HT-29 (cell line): ENCODE measurements at regions not wholly inside any gene's neighbourhood (a gene's known extent, or its start where the extent isn't known, plus 50 kb on each side); places are given as distances from the start of the nearest gene placed in this dataset.

Experiments
- DNase-seq: peaks from one replicate; pipeline ENCODE4 v3.0.0-alpha.2; 2015; ENCODE audit warnings: low spot score

DNA sequence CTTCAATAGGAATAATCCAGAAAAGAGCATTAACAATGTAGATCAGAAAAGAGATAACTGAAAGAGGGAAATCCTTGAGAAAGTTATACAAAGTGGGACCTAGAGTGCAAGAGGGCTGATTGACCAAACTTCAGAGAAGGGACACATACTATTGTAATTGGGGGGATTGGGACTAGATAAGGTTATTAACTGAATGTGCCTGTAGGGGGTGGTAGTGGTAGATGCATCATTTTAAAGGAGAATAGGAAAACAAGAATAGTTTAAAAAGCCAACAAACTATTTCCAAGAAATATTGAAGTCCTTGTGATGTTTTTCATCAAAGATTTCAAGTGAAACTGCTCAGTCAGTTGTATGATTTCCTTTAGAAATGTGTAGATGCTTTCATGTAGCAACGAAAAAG lies 468.5 kb downstream of the TAF11L14 start:
- DNase-seq, result no peak

- no peak for DNase-seq
Measured at GRCh38 chr5:18105449-18105848, 471.2 kb downstream of the TAF11L14 start.

DNA sequence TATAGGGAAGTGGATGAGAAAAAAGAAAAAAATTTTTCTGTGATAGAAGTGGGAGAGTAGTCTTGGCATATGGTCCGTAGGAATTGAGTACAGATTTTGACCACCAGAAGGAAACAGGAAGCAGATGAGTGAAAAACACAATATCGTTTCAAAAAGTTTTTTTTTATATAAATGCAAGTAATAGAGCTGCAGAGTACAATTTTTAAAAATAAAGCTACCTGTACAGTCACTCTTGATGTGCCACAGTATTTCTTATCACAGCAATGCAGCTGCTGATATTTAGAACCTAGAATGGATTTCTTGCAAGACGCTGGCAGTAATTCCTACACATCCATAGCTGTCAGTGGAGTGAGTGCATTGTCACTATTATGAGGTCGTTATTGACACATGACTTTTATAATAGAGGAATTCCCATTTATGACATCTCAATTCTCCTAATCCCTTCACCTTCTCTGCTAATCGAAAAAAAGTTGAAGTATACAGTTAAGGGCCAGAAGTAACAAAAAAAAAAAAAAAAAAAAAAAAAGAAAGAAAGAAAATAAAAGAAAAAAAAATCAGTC lies 477.7 kb downstream of the TAF11L14 start:
- DNase-seq, result no peak

GRCh38 chr5:18113721-18114120 lies 479.5 kb downstream of the TAF11L14 start:
- no peak for DNase-seq

GRCh38 chr5:18114151-18114757 lies 480.0 kb downstream of the TAF11L14 start:
- DNase-seq, result no peak

DNA sequence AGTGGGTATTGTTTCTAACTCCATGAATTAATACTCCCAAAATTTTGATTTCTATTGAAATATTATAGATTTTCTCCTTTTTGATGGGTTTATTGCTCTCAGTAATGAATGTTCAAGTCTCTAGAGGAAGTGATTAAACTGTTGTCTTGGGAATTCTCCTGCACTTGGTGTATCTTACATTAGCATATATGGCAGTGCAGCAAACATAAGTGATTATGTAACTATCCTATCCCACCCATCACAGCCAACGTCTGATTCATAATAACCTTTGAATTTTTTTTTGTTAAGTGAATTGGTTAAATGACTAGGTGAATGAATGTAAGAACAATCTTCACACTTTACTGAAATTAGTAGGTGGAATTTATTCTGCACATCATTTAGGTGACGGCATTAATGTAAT lies 483.7 kb downstream of the TAF11L14 start:
- no peak for DNase-seq

- no peak for DNase-seq
Measured at GRCh38 chr5:18119156-18119785, 485.0 kb downstream of the TAF11L14 start.

DNA sequence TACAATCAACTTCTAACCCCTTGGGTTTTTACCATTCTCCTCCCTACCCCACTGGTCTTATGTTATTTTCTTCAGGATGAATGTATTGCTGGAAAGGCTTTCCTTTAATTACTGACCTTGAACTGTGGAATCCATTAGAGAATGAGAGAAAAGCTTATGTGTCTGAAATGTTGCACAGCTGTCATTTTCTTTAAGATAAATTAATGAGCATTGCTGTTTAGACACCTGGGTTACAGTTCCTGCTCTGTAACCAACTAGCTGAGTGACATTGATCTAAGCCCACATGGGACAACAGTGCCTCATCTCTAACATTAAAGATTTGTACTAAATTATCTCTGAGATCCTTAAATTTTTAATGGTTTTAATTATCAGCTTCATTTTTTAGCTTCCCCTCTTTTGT lies 507.0 kb downstream of the TAF11L14 start:
- no peak for DNase-seq

DNA sequence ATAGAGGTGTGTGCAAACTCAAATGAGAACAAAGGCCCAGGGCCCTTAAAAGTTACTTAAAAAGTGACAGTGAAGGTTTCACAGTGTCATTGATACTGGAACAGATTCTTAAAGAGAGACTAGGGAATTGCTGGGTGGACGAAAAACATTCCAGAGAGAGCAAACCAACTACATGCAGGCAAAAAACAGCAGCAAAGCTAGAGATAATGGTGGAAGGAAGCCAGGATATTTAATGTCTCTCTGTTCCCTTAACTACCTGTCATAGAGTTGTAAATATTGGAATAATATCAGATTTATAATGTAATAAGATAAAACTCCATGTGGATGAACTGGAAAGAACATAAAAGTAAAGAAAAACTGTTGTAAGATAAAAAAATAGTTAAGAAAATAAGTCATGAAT lies 508.6 kb downstream of the TAF11L14 start:
- DNase-seq, result no peak

DNA sequence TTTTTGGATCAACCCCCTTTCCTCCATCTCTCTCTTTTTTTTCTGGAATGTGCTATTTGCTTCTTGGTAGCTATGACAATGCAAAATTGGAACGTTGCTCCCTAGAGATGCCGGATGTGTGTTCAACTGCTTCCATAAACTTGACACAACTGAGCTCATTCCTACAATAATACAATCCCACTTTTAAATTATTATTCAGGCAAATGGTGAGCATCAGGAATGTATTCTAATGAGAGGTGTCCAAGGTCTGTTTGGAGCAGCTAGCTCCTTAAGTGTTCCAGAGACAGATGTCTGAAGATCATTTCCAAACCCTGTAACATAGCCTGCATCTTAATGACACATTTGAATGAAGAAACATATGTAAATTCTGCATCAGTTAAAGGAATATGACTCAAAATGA lies 518.4 kb downstream of the TAF11L14 start:
- no peak for DNase-seq

- no peak for DNase-seq
Measured at GRCh38 chr5:18158166-18158565, 523.9 kb downstream of the TAF11L14 start.

GRCh38 chr5:18159331-18159730 lies 525.1 kb downstream of the TAF11L14 start:
- DNase-seq, result no peak

DNA sequence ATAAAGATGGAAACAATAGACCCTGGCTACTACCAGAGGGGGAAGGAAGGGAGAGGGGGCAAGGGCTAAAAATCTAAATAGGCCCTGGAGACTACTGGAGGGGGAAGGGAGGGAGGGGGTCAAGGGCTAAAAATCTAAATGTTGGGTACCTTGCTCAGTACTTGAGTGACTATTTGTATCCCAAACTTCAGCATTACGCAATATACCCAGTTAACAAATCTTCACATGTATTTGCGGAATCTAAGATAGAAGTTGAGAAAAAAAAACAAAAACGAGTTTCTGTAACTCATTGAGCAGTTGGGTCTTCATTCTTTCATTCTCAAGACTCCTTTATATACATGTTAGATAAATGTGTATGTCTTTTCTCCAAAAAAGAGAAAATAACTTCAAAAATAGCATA lies 537.4 kb downstream of the TAF11L14 start:
- no peak for DNase-seq

GRCh38 chr5:18179579-18179978 lies 545.3 kb downstream of the TAF11L14 start:
- DNase-seq, result no peak

DNA sequence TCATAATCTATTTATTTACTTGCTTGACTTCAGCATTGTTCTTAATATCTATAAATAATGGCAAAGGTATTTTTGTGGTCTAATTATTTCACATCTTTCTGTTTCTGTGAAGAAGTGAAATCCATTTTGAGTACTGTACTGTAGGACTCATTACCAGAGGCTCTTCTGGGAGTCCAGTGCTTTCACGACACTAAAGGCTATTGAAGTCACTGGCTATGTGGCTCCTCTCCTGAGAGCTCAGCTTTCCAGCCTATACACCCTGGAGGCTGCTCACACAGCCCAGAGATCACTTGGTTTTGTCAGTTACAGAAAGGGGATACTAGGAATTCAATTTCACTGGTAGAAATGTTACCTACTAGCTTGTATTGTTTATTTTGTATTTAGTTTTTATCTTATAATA lies 547.3 kb downstream of the TAF11L14 start:
- no peak for DNase-seq

- no peak for DNase-seq
Measured at GRCh38 chr5:18195910-18196309, 561.6 kb downstream of the TAF11L14 start.

GRCh38 chr5:18197734-18198133 lies 563.5 kb downstream of the TAF11L14 start:
- DNase-seq, result no peak

DNA sequence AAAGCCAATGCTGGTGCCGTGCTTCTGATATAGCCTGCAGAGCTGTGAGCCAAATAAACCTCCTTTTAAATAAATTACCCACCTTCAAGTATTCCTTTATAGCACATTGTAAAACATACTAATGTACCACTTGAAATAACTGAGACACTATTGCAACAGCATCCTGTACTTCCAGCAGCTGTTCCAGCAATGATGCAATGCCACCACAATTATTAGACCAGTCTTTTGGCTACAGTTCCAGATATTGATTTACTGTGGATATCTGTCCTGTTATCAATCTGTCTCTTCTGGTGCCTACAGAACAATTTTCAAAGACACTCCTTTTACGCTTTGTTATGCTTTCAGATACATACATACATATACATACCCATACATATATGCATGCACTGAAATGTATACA lies 567.9 kb downstream of the TAF11L14 start:
- DNase-seq, result no peak

GRCh38 chr5:18203296-18203695 lies 569.0 kb downstream of the TAF11L14 start:
- DNase-seq, result no peak

DNA sequence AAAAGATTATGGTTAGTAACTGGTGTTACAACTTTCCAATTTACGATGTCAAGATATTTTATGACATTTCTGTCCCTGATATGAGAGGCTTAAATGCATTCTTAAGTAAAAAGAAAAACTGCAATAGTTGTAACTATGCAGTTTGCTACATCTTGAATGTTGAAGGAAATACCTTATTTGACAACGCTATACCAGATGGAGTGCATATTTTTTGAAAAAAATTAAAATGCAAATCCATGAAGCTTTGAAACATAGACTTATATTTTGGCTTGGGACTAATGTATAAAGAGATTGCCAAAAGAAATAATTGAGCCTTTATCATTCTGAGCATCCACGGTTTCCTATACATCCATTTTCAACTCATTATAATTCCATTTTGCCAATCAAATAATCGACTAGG lies 579.4 kb downstream of the TAF11L14 start:
- DNase-seq, result no peak

DNA sequence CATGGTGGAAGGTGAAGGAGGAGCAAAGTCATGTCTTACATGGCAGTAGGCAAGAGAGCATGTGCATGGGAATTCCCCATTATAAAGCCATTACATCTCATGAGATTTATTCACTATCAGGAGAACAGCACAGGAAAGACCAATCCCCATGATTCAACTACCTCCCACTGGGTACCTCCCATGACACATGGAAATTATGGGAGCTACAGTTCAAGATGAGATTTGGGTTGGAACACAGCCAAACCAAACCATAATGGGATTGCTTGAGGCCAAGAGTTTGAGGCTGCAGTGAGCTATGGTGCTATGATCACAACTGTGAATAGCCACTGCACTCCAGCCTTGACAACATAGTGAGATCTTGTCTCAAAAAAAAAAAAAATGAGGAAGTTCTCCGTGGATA lies 581.8 kb downstream of the TAF11L14 start:
- DNase-seq, result no peak

DNA sequence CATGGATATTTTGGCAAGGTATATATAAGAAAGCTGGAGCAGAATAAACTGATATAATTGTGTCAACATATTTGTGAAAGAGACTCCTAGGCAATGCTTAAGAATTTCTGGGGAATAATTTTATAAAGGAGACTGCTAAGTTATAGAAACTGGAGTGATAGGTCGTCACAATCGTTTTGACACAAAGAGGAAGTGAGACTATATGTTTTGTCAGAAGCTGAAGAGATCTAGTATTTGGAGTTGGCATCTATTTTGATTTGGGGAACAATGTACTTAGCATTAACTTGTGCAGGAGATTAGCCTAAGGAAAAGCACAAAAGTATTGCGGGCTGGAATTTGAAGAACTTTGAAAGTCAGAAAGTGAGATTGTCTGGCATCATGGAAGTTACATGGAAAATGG lies 582.5 kb downstream of the TAF11L14 start:
- no peak for DNase-seq

DNA sequence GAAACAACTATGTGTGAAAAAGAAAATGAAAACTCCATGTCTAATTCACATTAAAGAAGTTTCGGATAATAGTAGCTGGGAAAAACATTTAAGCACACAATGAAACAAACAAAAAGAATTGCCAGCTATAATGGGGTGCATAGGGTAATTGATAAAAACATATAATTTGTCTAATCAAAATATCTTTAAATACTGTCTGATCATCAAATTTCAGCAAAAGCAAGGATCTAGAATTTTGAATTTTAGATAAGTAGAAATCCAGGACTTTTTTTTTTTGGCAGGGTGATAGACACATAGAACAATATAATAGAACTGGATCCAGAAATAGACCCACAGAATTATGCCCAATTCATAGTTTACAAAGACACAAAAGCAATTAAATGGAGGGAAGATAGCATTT lies 585.0 kb downstream of the TAF11L14 start:
- no peak for DNase-seq

GRCh38 chr5:18220631-18221030 lies 586.4 kb downstream of the TAF11L14 start:
- DNase-seq, result peak; percentile 3
